ENCODE measurements at regions not wholly inside any gene's neighbourhood (a gene's known extent, or its start where the extent isn't known, plus 50 kb on each side); places are given as distances from the start of the nearest gene placed in this dataset.

GRCh38 chr1:4346131-4346530, 308.3 kb upstream of the AJAP1 start:
- TF ChIP-seq CTCF (IDR thresholded peaks at IDR 0.05; ENCODE audit: insufficient read depth, low read depth, low read length) = no peak
- TF ChIP-seq EZH2 (IDR thresholded peaks at IDR 0.05; ENCODE audit: insufficient read depth, low read length) = no peak
